Chondrocyte (in vitro differentiated cells): ENCODE measurements at regions not wholly inside any gene's neighbourhood (a gene's known extent, or its start where the extent isn't known, plus 50 kb on each side); places are given as distances from the start of the nearest gene placed in this dataset.
A peak's percentile ranks its signal among the peaks of the same experiment; 100 is the strongest.

Experiments used
- DNase-seq: peaks from one replicate; pipeline ENCODE4 v3.0.0; 2021; ENCODE audit warnings: mixed read lengths, low spot score
- H3K27ac Mint-ChIP-seq: one replicate; pipeline ENCODE4 v1.8.0; 2021; ENCODE audit warnings: mild to moderate bottlenecking, moderate library complexity, mixed read lengths; ENCODE audit not compliant: unreplicated experiment
- H3K27me3 Mint-ChIP-seq: 2 replicates; pipeline ENCODE4 v1.8.0; 2021; ENCODE audit warnings: low read depth, mixed read lengths
- H3K36me3 Mint-ChIP-seq: 2 replicates; pipeline ENCODE4 v1.8.0; 2021; ENCODE audit warnings: low read depth, mixed read lengths
- H3K4me1 Mint-ChIP-seq: 2 replicates; pipeline ENCODE4 v1.8.0; 2021; ENCODE audit warnings: low read depth, mild to moderate bottlenecking, mixed read lengths
- H3K4me3 Mint-ChIP-seq: one replicate; pipeline ENCODE4 v1.8.0; 2021; ENCODE audit warnings: mild to moderate bottlenecking, moderate library complexity, mixed read lengths; ENCODE audit not compliant: unreplicated experiment
- H3K9me3 Mint-ChIP-seq: 2 replicates; pipeline ENCODE4 v1.8.0; 2021; ENCODE audit warnings: low read depth, mixed read lengths
- CTCF ChIP-seq: fragments of 200-600 bp; sonication (generic); IDR thresholded peaks from 2 replicates; pipeline ENCODE4 v1.5.0; 2021; ENCODE audit warnings: antibody characterized with exemption, mild to moderate bottlenecking, moderate library complexity

DNA sequence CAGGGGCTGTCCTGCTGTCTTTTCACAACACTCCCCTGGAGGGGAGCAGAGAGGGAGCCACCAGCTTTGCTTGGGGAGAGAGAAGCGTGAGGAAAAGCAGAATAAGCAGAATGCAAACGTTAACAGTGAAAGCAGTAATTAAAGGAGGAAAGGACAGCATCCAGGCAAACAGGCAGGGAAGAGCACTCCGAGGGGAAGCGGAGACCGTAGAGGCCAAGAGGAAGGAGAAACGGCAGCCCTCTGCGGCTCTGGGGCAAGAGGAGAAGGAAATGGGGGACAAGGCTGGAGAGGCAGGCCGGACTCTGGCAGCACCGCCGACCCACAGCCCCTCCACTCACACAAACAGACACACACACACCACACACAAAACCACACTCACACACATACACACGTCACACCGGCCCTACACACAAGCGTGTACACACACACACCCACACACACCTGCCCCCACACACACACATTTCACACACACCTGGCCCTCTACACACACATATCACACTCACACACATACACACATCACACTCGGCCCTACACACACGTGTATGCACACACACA, 449.8 kb downstream of the SOX6 start:
- no peak for DNase-seq
- Mint-ChIP-seq H3K27me3 (no peaks in the 10 kb centered on the region), H3K27ac (no peak overlapping the region), H3K4me3 (no peak overlapping the region), H3K9me3 (no peaks in the 10 kb centered on the region), H3K4me1 (peaks cover 9% of the 10 kb centered on the region), H3K36me3 (no peaks in the 10 kb centered on the region)
- no peak for TF ChIP-seq CTCF

DNA sequence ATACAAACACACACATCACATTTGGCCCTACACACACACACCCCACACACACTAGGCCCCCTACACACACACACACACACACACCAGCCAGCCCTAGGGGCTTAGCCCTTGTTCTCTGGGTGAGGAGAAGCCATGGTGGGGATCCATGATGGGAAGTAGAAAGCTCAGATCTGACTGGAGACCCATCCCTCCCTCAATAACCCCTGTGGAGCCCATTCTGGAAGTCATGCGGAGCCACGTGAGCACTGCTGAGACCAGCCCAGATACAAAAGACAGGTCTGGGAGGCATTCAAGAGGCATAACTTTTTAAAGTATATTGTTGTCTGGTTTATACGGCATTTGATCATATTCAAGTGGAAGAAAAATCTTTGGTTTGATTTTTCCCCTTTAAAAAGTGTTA, 448.5 kb downstream of the SOX6 start:
- no peak overlapping the region for H3K4me3 Mint-ChIP-seq

GRCh38 chr11:15909937-15910598, 446.3 kb downstream of the SOX6 start:
- H3K27ac Mint-ChIP-seq, result no peak overlapping the region
- TF ChIP-seq CTCF, result no peak
- no peaks in the 10 kb centered on the region for H3K36me3 Mint-ChIP-seq

More for the DNA sequence above, 448.5 kb downstream of the SOX6 start:
- DNase-seq, result no peak
- Mint-ChIP-seq H3K27ac (no peak overlapping the region), H3K9me3 (no peaks in the 10 kb centered on the region), H3K27me3 (no peaks in the 10 kb centered on the region), H3K36me3 (no peaks in the 10 kb centered on the region), H3K4me1 (peaks cover 17% of the 10 kb centered on the region)
- no peak for TF ChIP-seq CTCF

DNA sequence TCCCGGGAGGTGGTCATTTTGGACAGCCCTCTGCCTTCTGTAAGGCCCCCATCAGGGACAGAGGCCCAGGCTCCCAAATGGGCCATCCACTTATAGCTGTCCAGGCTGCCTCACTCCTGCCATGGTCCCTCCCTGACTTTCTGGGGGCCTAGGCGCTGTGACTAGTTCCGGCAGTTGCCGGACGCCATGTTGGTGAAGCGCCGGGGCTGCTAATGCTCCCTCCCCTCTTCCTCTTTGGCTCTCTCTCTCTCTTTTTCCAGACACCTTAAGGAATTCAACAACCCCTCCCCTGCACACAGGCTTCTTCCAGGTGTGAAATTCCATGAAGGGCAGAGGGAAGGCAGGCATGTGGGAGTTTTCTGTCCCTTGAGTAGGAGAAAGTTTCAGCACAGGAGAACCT, 445.6 kb downstream of the SOX6 start:
- Mint-ChIP-seq H3K4me1 (peaks cover 25% of the 10 kb centered on the region), H3K9me3 (no peaks in the 10 kb centered on the region), H3K27ac (no peak overlapping the region), H3K4me3 (no peak overlapping the region), H3K36me3 (no peaks in the 10 kb centered on the region), H3K27me3 (no peaks in the 10 kb centered on the region)
- no peak for TF ChIP-seq CTCF
- no peak for DNase-seq

More at GRCh38 chr11:15909937-15910598, 446.3 kb downstream of the SOX6 start:
- H3K27me3 Mint-ChIP-seq, result no peaks in the 10 kb centered on the region
- no peak for DNase-seq
- H3K4me1 Mint-ChIP-seq, result peaks cover 25% of the 10 kb centered on the region
- no peak overlapping the region for H3K4me3 Mint-ChIP-seq
- no peaks in the 10 kb centered on the region for H3K9me3 Mint-ChIP-seq

GRCh38 chr11:15911377-15912044, 444.8 kb downstream of the SOX6 start:
- Mint-ChIP-seq H3K27me3 (no peaks in the 10 kb centered on the region), H3K4me3 (no peak overlapping the region), H3K36me3 (no peaks in the 10 kb centered on the region), H3K4me1 (peaks cover 25% of the 10 kb centered on the region), H3K9me3 (peaks cover 3% of the 10 kb centered on the region), H3K27ac (peak overlapping the region; percentile 62)
- no peak for TF ChIP-seq CTCF
- DNase-seq, result no peak
